H1 (cell line): ENCODE measurements at regions not wholly inside any gene's neighbourhood (a gene's known extent, or its start where the extent isn't known, plus 50 kb on each side); places are given as distances from the start of the nearest gene placed in this dataset.

Experiments
- TEAD4 ChIP-seq: IDR thresholded peaks from 2 replicates; pipeline ENCODE4 v1.6.1; 2012; ENCODE audit warnings: low read depth, low read length, inconsistent platforms, mixed read lengths

GRCh38 chr10:45199205-45199740 is 116.1 kb downstream of the OR13A1 start (continued):
- no peak for TF ChIP-seq TEAD4
